GM21390 (cell line): ENCODE measurements at regions not wholly inside any gene's neighbourhood (a gene's known extent, or its start where the extent isn't known, plus 50 kb on each side); places are given as distances from the start of the nearest gene placed in this dataset.
"Not testable (repeated sequence)": the region's sequence is repeated elsewhere in the genome, so short reads cannot be mapped to it uniquely, and the experiment has no call there.

ENCODE experiments used
- ATAC-seq: cut with Tn5 transposase; IDR thresholded peaks from one replicate; pipeline ENCODE4 v1.9.1; 2021; ENCODE audit not compliant: unreplicated experiment

- ATAC-seq = no peak
Measured at GRCh38 chr4:156419080-156419685, 465.5 kb upstream of the CTSO start.

- no peak for ATAC-seq
Measured at GRCh38 chr4:156414406-156414805, 460.7 kb upstream of the CTSO start.

GRCh38 chr4:156413239-156414135 is 459.8 kb upstream of the CTSO start:
- no peak for ATAC-seq

- ATAC-seq = no peak
Measured at GRCh38 chr4:156411531-156411930, 457.9 kb upstream of the CTSO start.

- ATAC-seq = no peak
Measured at GRCh38 chr4:156408749-156409148, 455.1 kb upstream of the CTSO start.

- ATAC-seq = no peak
Measured at GRCh38 chr4:156401371-156401770, 447.7 kb upstream of the CTSO start.

- ATAC-seq = no peak
Measured at GRCh38 chr4:156396534-156396933, 442.9 kb upstream of the CTSO start.

GRCh38 chr4:156391325-156391653 is 437.6 kb upstream of the CTSO start:
- ATAC-seq = no peak

- no peak for ATAC-seq
Measured at GRCh38 chr4:156390599-156391324, 437.1 kb upstream of the CTSO start.

- no peak for ATAC-seq
Measured at GRCh38 chr4:156388826-156389225, 435.2 kb upstream of the CTSO start.

- peak; percentile 89 for ATAC-seq
Measured at GRCh38 chr4:156378033-156378665, 424.5 kb upstream of the CTSO start.

GRCh38 chr4:156377036-156377710 is 423.5 kb upstream of the CTSO start:
- ATAC-seq = no peak

- no peak for ATAC-seq
Measured at GRCh38 chr4:156374894-156375293, 421.2 kb upstream of the CTSO start.

GRCh38 chr4:156374069-156374468 is 420.4 kb upstream of the CTSO start:
- no peak for ATAC-seq

GRCh38 chr4:156367502-156367901 is 413.8 kb upstream of the CTSO start:
- not testable (repeated sequence) for ATAC-seq

- ATAC-seq = no peak
Measured at GRCh38 chr4:156362581-156362980, 408.9 kb upstream of the CTSO start.

GRCh38 chr4:156347412-156348075 is 393.9 kb upstream of the CTSO start:
- no peak for ATAC-seq

GRCh38 chr4:156346959-156347385 is 393.3 kb upstream of the CTSO start:
- ATAC-seq = no peak

GRCh38 chr4:156344397-156344796 is 390.7 kb upstream of the CTSO start:
- ATAC-seq = no peak

- ATAC-seq = no peak
Measured at GRCh38 chr4:156336511-156336910, 382.8 kb upstream of the CTSO start.
